IMR-90 (cell line): ENCODE measurements at regions not wholly inside any gene's neighbourhood (a gene's known extent, or its start where the extent isn't known, plus 50 kb on each side); places are given as distances from the start of the nearest gene placed in this dataset.

Experiments used
- ATAC-seq: fragments of 200-7000 bp; cut with Tn5 transposase; 2 replicates; pipeline ENCODE4 v1.9.1; 2020; ENCODE audit warnings: low read depth, mild to moderate bottlenecking, moderate library complexity
- BruUV-seq: library from RNA; stranded (reverse); fragments of 400-500 nt; replicated peaks from 2 replicates; lab custom pipeline; 2021; lab: Mats Ljungman, UMichigan
- CTCF ChIA-PET: fragments of 300-600 bp; formaldehyde crosslinking; extraction: SDS; loops from one replicate; lab custom pipeline; 2021; ENCODE audit warnings: antibody characterized with exemption; lab: Yijun Ruan, JAX
- POLR2A ChIA-PET: fragments of 300-600 bp; sonication (Branson Sonifier 250); formaldehyde crosslinking; loops from one replicate; lab custom pipeline; 2022; ENCODE audit warnings: antibody characterized with exemption; ENCODE audit not compliant: unreplicated experiment; lab: Charles Lee
- DNase-seq: peaks from one replicate; pipeline ENCODE4 v3.0.0; 2013
- H2AFZ ChIP-seq: replicated peaks from 2 replicates; pipeline ENCODE3; 2013; ENCODE audit warnings: low read length, mild to moderate bottlenecking; ENCODE audit not compliant: poor library complexity
- H2AK5ac ChIP-seq: 2 replicates; pipeline ENCODE4 v1.6.1; 2013; ENCODE audit warnings: low read depth, low read length, inconsistent platforms
- H2AK9ac ChIP-seq: replicated peaks from 2 replicates; pipeline ENCODE3; 2013; ENCODE audit warnings: mild to moderate bottlenecking, low read depth, low read length, moderate library complexity; ENCODE audit not compliant: poor library complexity
- H2BK120ac ChIP-seq: 2 replicates; pipeline ENCODE4 v1.6.1; 2013; ENCODE audit warnings: low read depth, low read length, inconsistent platforms
- H2BK15ac ChIP-seq: 3 replicates; pipeline ENCODE4 v1.6.1; 2013; ENCODE audit warnings: low read depth, low read length, inconsistent platforms
- H2BK20ac ChIP-seq: 2 replicates; pipeline ENCODE4 v1.6.1; 2013; ENCODE audit warnings: low read depth, mild to moderate bottlenecking, inconsistent platforms, low read length, moderate library complexity
- H2BK5ac ChIP-seq: 2 replicates; pipeline ENCODE4 v1.6.1; 2013; ENCODE audit warnings: mild to moderate bottlenecking, low read depth, low read length, inconsistent platforms; ENCODE audit not compliant: poor library complexity, severe bottlenecking
- H3K14ac ChIP-seq: replicated peaks from 2 replicates; pipeline ENCODE4 v1.6.1; 2013; ENCODE audit warnings: low read depth, low read length, inconsistent platforms
- H3K18ac ChIP-seq: 2 replicates; pipeline ENCODE4 v1.6.1; 2013; ENCODE audit warnings: low read depth, low read length, control low read depth
- H3K23ac ChIP-seq: 2 replicates; pipeline ENCODE4 v1.6.1; 2013; ENCODE audit warnings: low read depth, low read length, inconsistent platforms
- H3K27ac ChIP-seq: 2 replicates; pipeline ENCODE4 v1.5.1; 2013; ENCODE audit warnings: mild to moderate bottlenecking, control low read depth, low read length; ENCODE audit not compliant: insufficient read depth
- H3K27me3 ChIP-seq: 2 replicates; pipeline ENCODE4 v1.6.1; 2013; ENCODE audit warnings: low read length; ENCODE audit not compliant: control insufficient read depth, insufficient read depth
- H3K36me3 ChIP-seq: 2 replicates; pipeline ENCODE4 v1.6.1; 2013; ENCODE audit warnings: low read length, mixed read lengths; ENCODE audit not compliant: control insufficient read depth, insufficient read depth
- H3K4ac ChIP-seq: 2 replicates; pipeline ENCODE4 v1.6.1; 2013; ENCODE audit warnings: low read depth, low read length, inconsistent platforms
- H3K4me1 ChIP-seq: 2 replicates; pipeline ENCODE4 v1.6.1; 2013; ENCODE audit warnings: low read length, mixed read lengths; ENCODE audit not compliant: control insufficient read depth, insufficient read depth
- H3K4me2 ChIP-seq: 2 replicates; pipeline ENCODE4 v1.6.1; 2013; ENCODE audit warnings: low read depth, mild to moderate bottlenecking, control low read depth, low read length, moderate library complexity
- H3K4me3 ChIP-seq: 2 replicates; pipeline ENCODE4 v1.5.1; 2013; ENCODE audit warnings: low read depth, mild to moderate bottlenecking, control low read depth, low read length, moderate library complexity; ENCODE audit not compliant: insufficient read depth
- H3K56ac ChIP-seq: 2 replicates; pipeline ENCODE4 v1.6.1; 2013; ENCODE audit warnings: low read length, inconsistent platforms; ENCODE audit not compliant: insufficient read depth; ENCODE audit errors: extremely low read depth
- H3K79me1 ChIP-seq, 2 experiments: 2 replicates each; pipeline ENCODE4 v1.6.1; 2013; ENCODE audit warnings: low read length in 2 of 2, inconsistent platforms in 1 of 2, low read depth in 1 of 2
- H3K9ac ChIP-seq: 2 replicates; pipeline ENCODE4 v1.6.1; 2013; ENCODE audit warnings: low read depth, low read length, control low read depth
- H3K9me1 ChIP-seq: 2 replicates; pipeline ENCODE4 v1.6.1; 2013; ENCODE audit warnings: low read length, inconsistent platforms; ENCODE audit not compliant: insufficient read depth
- H3K9me3 ChIP-seq: 2 replicates; pipeline ENCODE4 v1.6.1; 2013; ENCODE audit warnings: low read length; ENCODE audit not compliant: control insufficient read depth, insufficient read depth
- H4K20me1 ChIP-seq: 2 replicates; pipeline ENCODE4 v1.6.1; 2013; ENCODE audit warnings: low read length, inconsistent platforms; ENCODE audit not compliant: insufficient read depth
- H4K5ac ChIP-seq: 2 replicates; pipeline ENCODE4 v1.6.1; 2013; ENCODE audit warnings: mild to moderate bottlenecking, low read depth, low read length, control low read depth
- H4K8ac ChIP-seq, 2 experiments: 2 replicates each; pipeline ENCODE4 v1.6.1; 2013; ENCODE audit warnings: low read depth in 2 of 2, low read length in 2 of 2, control low read depth in 1 of 2, inconsistent platforms in 1 of 2
- H4K91ac ChIP-seq: 2 replicates; pipeline ENCODE4 v1.6.1; 2013; ENCODE audit warnings: low read depth, low read length, inconsistent platforms; ENCODE audit not compliant: insufficient read depth
- BHLHE40 ChIP-seq: fragments of 150-350 bp; IDR thresholded peaks from 2 replicates; pipeline ENCODE4 v1.6.1; 2016; ENCODE audit warnings: mild to moderate bottlenecking, low read depth, low read length
- MAZ ChIP-seq: IDR thresholded peaks from 2 replicates; pipeline ENCODE4 v1.6.1; 2012; ENCODE audit warnings: low read depth, mild to moderate bottlenecking, low read length, improper control_type of control experiment, moderate library complexity, borderline replicate concordance
- POLR2A ChIP-seq: IDR thresholded peaks from 2 replicates; pipeline ENCODE4 v1.6.1; 2012; ENCODE audit warnings: mild to moderate bottlenecking, low read depth, low read length
- RAD21 ChIP-seq: IDR thresholded peaks from 2 replicates; pipeline ENCODE4 v1.6.1; 2012; ENCODE audit warnings: low read length, improper control_type of control experiment
- SMC3 ChIP-seq: fragments of 150-350 bp; IDR thresholded peaks from 2 replicates; pipeline ENCODE4 v1.6.1; 2016; ENCODE audit warnings: low read depth, mild to moderate bottlenecking, antibody characterized with exemption, low read length, moderate library complexity
- WGBS, 2 experiments: methylation state at CpG; one replicate each; pipeline versions ENCODE4 v1.1.5 to v1.1.7; 2013; ENCODE audit warnings: missing lambda C conversion rate in 2 of 2; ENCODE audit not compliant: insufficient read length in 1 of 2; ENCODE audit errors: extremely low coverage in 2 of 2; 5-methylcytosine and 5-hydroxymethylcytosine counted together
- dilution Hi-C: fragments of 300-500 bp; cut with HindIII; formaldehyde crosslinking; loops from one replicate; pipeline ENCODE4 v1.14.3; 2018; ENCODE audit warnings: low sequenced_read_pairs; ENCODE audit not compliant: unreplicated experiment
- in situ Hi-C: fragments of 300-500 bp; cut with MboI; formaldehyde crosslinking; loops from 3 replicates; pipeline ENCODE4 v1.14.3; 2019; ENCODE audit warnings: low sequenced_read_pairs, inconsistent platforms, mixed read lengths
- intact Hi-C: fragments of 100-400 bp; cut with micrococcal nuclease; formaldehyde crosslinking; loops from 2 replicates; pipeline ENCODE4 v1.10.0; 2022

DNA sequence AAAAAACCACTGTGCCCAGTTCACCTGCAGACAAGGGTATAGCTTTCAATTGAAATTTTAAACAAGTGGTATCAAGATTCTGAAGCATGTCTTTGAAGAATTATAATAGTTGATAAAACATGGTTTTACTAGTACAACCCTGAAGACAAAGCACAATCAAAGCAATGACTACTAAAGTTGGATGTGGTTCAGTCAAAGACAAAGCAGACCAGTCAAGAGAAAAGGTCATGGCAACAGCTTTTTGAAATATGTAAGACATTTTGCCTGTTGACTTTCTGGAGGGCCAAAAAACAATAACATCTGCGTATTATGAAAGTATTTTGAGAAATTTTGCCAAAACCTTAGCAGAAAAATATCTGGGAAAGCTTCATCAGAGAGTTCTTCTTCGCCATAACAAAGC is 1393.6 kb downstream of the SI start:
- no peaks in the 10 kb centered on the region for H3K79me1 ChIP-seq
- H2BK20ac ChIP-seq = no peak overlapping the region
- no peak overlapping the region for H4K91ac ChIP-seq
- H3K18ac ChIP-seq = no peak overlapping the region
- in situ Hi-C loops = no loop called here
- no peak overlapping the region for H3K9ac ChIP-seq
- WGBS, 2 experiments = no CpG with 5 or more reads among the region's 2 CpGs
- no peak overlapping the region for H3K27ac ChIP-seq
- ChIA-PET CTCF (no interaction called here), POLR2A (no interaction called here)
- H3K56ac ChIP-seq = no peak overlapping the region
- H3K9me3 ChIP-seq = peaks cover 12% of the 10 kb centered on the region
- no peaks in the 10 kb centered on the region for H3K9me1 ChIP-seq
- H3K4me1 ChIP-seq = no peaks in the 10 kb centered on the region
- DNase-seq (no peak), ATAC-seq (no peak)
- H3K27me3 ChIP-seq = no peaks in the 10 kb centered on the region
- H2BK15ac ChIP-seq = no peak overlapping the region
- H3K36me3 ChIP-seq = no peaks in the 10 kb centered on the region
- H4K5ac ChIP-seq = no peak overlapping the region
- H3K4me2 ChIP-seq = no peak overlapping the region
- no peak overlapping the region for H2AK5ac ChIP-seq
- intact Hi-C loops = no loop called here
- H2AFZ ChIP-seq = no peak overlapping the region
- no peak overlapping the region for H2BK5ac ChIP-seq
- TF ChIP-seq POLR2A (no peak), BHLHE40 (no peak), MAZ (no peak), RAD21 (no peak), SMC3 (no peak)
- no peak overlapping the region for H3K23ac ChIP-seq
- H4K20me1 ChIP-seq = no peaks in the 10 kb centered on the region
- dilution Hi-C loops = no loop called here
- H3K4me3 ChIP-seq = no peak overlapping the region
- no peak overlapping the region for H2AK9ac ChIP-seq
- BruUV-seq = no TSS peak
- no peak overlapping the region for H2BK120ac ChIP-seq
- no peak overlapping the region for H4K8ac ChIP-seq
- no peak overlapping the region for H3K14ac ChIP-seq
- no peak overlapping the region for H3K4ac ChIP-seq
